ENCODE measurements at regions not wholly inside any gene's neighbourhood (a gene's known extent, or its start where the extent isn't known, plus 50 kb on each side); places are given as distances from the start of the nearest gene placed in this dataset.

DNA sequence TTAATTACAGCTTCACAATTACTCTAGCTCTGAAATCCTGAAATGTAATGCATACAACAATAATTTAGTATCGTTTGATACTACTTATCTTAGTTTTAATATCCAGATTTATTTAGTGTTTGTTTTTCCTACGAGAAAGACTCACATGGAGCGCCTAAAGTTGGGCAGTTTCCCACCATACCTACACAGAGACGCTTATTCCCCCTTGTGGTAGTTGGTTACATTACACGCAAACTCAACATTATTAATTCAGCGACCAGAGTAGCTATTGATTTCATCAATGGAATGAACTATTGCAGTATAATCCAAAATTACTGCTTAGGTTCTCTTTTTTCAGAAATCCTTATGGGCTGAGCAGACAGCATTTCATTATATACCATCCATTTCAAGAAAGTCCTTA lies 164.0 kb upstream of the REG3G start:
- TF ChIP-seq CTCF (IDR thresholded peaks at IDR 0.05; ENCODE audit: insufficient read depth, low read length) = no peak
- no peak for TF ChIP-seq POLR2AphosphoS5 (IDR thresholded peaks at IDR 0.05; ENCODE audit: low read depth)
